Colonic mucosa (tissue), 4 donors: ENCODE measurements at regions not wholly inside any gene's neighbourhood (a gene's known extent, or its start where the extent isn't known, plus 50 kb on each side); places are given as distances from the start of the nearest gene placed in this dataset.

ENCODE experiments used
- DNase-seq: peaks from one replicate; pipeline ENCODE4 v3.0.0-alpha.2; 2020
- H3K27ac ChIP-seq: fragments of 200-600 bp; one replicate; pipeline ENCODE4 v1.8.0; 2021
- H3K27me3 ChIP-seq: fragments of 200-600 bp; one replicate; pipeline ENCODE4 v1.8.0; 2021
- H3K36me3 ChIP-seq: fragments of 200-600 bp; one replicate; pipeline ENCODE4 v1.8.0; 2021
- H3K4me1 ChIP-seq: fragments of 200-600 bp; one replicate; pipeline ENCODE4 v1.8.0; 2021; ENCODE audit warnings: mild to moderate bottlenecking
- H3K4me3 ChIP-seq: fragments of 200-600 bp; one replicate; pipeline ENCODE4 v1.8.0; 2021
- H3K9ac ChIP-seq, 2 donors: one replicate each; pipeline ENCODE4 v1.7.0; 2013; ENCODE audit warnings: control low read depth in 2 of 2, low read depth in 2 of 2, low read length in 2 of 2
- H3K9me3 ChIP-seq: fragments of 200-600 bp; one replicate; pipeline ENCODE4 v1.8.0; 2021
- intact Hi-C: fragments of 100-400 bp; cut with DNase I; formaldehyde crosslinking; loops from one replicate; pipeline ENCODE4 v1.14.1; 2022
- TF ChIP-seq, protein P1 (sequence below): fragments of 200-600 bp; IDR thresholded peaks from one replicate; pipeline ENCODE4 v1.8.0; 2022; ENCODE audit warnings: antibody characterized with exemption, mild to moderate bottlenecking
- donor health status: healthy.
- donor health status: DM: no; HTN: no; CAD: no.
- donor health status: DM: no; HTN: no; CAD: no.

DNA sequence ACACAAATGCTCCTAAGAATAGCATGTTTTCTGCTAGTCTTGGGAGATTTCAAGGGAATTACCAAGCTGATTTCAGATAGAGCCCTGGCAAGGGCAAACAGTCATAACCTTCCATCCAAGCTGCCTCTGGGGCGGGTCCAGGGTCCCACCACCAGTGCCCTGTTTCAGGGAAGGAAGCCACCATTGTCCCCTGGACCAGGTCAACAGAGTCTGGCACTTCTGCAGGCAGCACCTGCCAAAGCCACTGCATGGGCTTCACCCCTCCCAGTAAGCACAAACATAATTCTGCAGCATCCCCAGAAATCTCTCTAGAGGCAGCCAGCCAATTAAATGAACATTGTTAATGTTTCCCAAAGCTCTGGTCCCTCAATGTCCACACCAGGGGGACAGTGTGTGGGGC is 143.0 kb downstream of the SALL1 start:
- no peaks in the 10 kb centered on the region for H3K27me3 ChIP-seq
- H3K27ac ChIP-seq, result no peak overlapping the region
- TF ChIP-seq, protein P1, sequence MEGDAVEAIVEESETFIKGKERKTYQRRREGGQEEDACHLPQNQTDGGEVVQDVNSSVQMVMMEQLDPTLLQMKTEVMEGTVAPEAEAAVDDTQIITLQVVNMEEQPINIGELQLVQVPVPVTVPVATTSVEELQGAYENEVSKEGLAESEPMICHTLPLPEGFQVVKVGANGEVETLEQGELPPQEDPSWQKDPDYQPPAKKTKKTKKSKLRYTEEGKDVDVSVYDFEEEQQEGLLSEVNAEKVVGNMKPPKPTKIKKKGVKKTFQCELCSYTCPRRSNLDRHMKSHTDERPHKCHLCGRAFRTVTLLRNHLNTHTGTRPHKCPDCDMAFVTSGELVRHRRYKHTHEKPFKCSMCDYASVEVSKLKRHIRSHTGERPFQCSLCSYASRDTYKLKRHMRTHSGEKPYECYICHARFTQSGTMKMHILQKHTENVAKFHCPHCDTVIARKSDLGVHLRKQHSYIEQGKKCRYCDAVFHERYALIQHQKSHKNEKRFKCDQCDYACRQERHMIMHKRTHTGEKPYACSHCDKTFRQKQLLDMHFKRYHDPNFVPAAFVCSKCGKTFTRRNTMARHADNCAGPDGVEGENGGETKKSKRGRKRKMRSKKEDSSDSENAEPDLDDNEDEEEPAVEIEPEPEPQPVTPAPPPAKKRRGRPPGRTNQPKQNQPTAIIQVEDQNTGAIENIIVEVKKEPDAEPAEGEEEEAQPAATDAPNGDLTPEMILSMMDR, result no peak
- H3K36me3 ChIP-seq, result no peaks in the 10 kb centered on the region
- H3K4me1 ChIP-seq, result no peaks in the 10 kb centered on the region
- intact Hi-C loops, result no loop called here
- DNase-seq, result no peak
- H3K9me3 ChIP-seq, result no peaks in the 10 kb centered on the region
- H3K4me3 ChIP-seq, result no peak overlapping the region
- no peak overlapping the region for H3K9ac ChIP-seq

DNA sequence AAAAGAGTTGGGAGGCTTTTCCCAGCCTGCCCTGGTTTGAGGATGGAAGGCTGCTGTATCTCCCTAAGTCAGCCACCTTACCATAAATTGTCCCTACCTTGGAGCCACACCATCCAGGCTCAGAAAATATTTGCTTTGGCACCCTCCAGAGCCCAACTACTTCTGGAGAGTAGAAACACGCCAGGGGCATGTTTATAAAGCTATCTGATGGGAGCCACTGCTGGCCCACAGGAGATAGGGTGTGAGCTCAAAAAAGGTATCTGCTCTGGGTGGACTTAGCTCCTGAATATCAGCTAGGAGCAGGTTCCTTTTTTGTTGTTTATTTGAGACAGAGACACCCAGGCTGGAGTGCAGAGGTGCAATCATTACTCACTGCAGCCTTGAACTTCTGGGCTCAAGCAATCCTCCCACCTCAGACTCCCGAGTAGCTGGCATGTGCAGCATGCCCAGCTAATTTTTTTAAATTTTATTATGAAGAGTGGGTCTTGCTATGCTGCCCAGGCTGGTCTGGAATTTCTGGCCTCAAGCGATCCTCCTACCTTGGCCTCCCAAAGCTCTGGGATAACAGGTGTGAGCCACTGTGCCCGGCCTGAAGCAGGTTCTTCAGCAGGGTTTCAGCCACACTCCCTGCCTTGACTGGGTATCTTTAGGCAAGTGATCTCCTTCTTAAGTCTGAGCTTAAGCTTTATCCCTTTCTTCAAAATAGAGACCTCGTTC is 147.1 kb downstream of the SALL1 start:
- Histone ChIP-seq H3K36me3 (no peaks in the 10 kb centered on the region), H3K4me3 (no peak overlapping the region), H3K9me3 (no peaks in the 10 kb centered on the region), H3K4me1 (no peaks in the 10 kb centered on the region), H3K9ac (no peak overlapping the region), H3K27ac (no peak overlapping the region), H3K27me3 (no peaks in the 10 kb centered on the region)
- TF ChIP-seq, protein P1, result no peak
- DNase-seq, result no peak
- intact Hi-C loops, result no loop called here

DNA sequence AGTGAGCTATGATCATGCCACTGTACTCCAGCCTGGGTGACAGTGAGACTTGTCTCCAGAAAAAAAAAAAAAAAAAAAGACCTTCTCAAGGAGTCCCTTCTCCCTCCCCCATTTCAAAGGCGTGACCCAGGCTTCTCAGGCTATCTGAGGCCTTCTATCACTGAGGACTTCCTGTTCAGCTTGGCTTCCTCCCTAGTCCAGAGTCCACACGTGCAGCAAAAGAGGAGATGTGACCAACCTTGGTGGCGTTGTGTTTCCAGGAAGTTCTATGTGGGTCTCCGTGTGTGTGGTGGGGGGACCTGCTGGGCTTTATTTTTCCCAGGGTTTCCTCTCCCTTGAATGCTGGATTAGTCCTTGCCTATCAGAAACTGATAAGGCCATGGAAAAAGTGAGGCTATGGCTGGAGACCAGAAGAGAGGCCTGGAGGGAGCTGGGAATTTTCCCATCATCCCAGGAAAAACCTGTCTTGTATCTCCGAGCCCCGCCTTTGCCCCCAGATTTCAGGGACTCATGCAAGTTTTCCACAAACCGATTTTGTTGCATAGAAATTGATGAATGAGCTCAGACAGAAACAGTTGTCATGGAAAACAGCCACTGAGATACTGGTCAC is 148.1 kb downstream of the SALL1 start:
- Histone ChIP-seq H3K4me3 (no peak overlapping the region), H3K9ac (no peak overlapping the region), H3K27me3 (no peaks in the 10 kb centered on the region), H3K36me3 (no peaks in the 10 kb centered on the region), H3K27ac (no peak overlapping the region), H3K9me3 (no peaks in the 10 kb centered on the region), H3K4me1 (no peaks in the 10 kb centered on the region)
- intact Hi-C loops, result no loop called here
- DNase-seq, result no peak
- TF ChIP-seq, protein P1, result no peak

DNA sequence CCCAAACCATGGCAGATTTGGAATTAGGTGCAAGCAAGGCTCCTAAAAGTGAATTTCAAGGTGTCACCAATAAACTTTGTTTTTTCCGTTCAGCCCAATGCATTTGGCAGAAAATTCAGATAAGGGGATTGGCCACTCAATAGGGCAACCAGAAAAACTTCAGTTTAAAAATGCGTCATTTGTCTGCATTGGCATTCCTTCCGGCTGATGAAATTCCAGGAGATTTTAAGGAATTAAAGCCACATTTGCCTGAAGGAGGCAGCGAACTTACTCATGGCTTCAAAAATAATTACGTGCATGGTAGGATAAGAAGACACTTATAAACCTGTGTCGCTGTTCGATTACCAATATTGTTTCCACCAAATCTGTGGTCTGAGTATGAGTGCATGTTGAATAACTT is 151.9 kb downstream of the SALL1 start:
- Histone ChIP-seq H3K9me3 (no peaks in the 10 kb centered on the region), H3K4me1 (no peaks in the 10 kb centered on the region), H3K27ac (no peak overlapping the region), H3K4me3 (no peak overlapping the region), H3K27me3 (no peaks in the 10 kb centered on the region), H3K9ac (no peak overlapping the region), H3K36me3 (no peaks in the 10 kb centered on the region)
- intact Hi-C loops, result no loop called here
- TF ChIP-seq, protein P1, result no peak
- DNase-seq, result no peak

DNA sequence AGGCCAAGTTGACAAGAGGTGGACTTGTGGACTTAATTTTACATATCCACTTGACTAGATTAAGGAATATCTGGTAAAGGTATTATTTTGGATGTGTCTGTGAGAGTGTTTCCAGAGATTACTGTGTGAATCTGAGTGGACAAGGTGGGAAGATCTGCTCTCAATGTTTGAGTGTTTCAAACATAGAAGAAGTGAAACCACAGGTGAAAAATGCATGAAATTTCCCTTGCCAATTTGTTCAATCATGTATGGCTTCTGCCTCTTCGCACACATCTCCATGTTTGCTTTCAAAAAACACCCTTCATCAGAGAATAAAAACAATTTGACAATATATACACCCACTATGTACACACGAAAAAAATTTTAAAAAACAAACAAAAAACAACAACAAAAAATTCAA is 152.7 kb downstream of the SALL1 start:
- intact Hi-C loops, result no loop called here
- Histone ChIP-seq H3K4me3 (no peak overlapping the region), H3K36me3 (no peaks in the 10 kb centered on the region), H3K27me3 (no peaks in the 10 kb centered on the region), H3K9ac (no peak overlapping the region), H3K27ac (no peak overlapping the region), H3K9me3 (no peaks in the 10 kb centered on the region), H3K4me1 (no peaks in the 10 kb centered on the region)
- no peak for DNase-seq
- TF ChIP-seq, protein P1, result no peak
